K562 (cell line): ENCODE measurements at regions not wholly inside any gene's neighbourhood (a gene's known extent, or its start where the extent isn't known, plus 50 kb on each side); places are given as distances from the start of the nearest gene placed in this dataset.

Experiments
- C11orf30 ChIP-seq: fragments of 450-650 bp; IDR thresholded peaks from 2 replicates; pipeline ENCODE4 v1.6.1; 2016; ENCODE audit warnings: low read depth, mild to moderate bottlenecking
- CREB1 ChIP-seq, 2 experiments: sonication (generic) in 1 of 2; formaldehyde crosslinking in 1 of 2; IDR thresholded peaks; 2 replicates each; pipeline versions ENCODE4 v1.6.1 to v1.8.0; 2012 to 2022; ENCODE audit warnings: inconsistent platforms in 1 of 2, mild to moderate bottlenecking in 1 of 2, missing genetic modification reagents in 1 of 2, moderate library complexity in 1 of 2
- CREM ChIP-seq: IDR thresholded peaks from 2 replicates; pipeline ENCODE4 v1.6.1; 2014; ENCODE audit warnings: antibody characterized with exemption, low read depth
- FOSL1 ChIP-seq: fragments of 200-800 bp; sonication (Bioruptor generic); conservative IDR thresholded peaks from 2 replicates; pipeline ENCODE4 v1.6.1; 2016; ENCODE audit warnings: missing genetic modification characterization, missing compliant biosample characterization
- NFXL1 ChIP-seq: fragments of 450-650 bp; formaldehyde crosslinking; IDR thresholded peaks from 2 replicates; pipeline ENCODE4 v1.4.0; 2021; ENCODE audit warnings: mild to moderate bottlenecking
- NR2C2 ChIP-seq, 2 experiments: fragments of 200-800 bp in 1 of 2; sonication (Bioruptor generic) in 1 of 2; sonication (generic) in 1 of 2; formaldehyde crosslinking in 1 of 2; IDR thresholded peaks; 2 replicates each; pipeline versions ENCODE4 v1.6.1 to v1.8.0; 2016 to 2022; ENCODE audit warnings: mild to moderate bottlenecking in 1 of 2, missing compliant biosample characterization in 1 of 2, missing genetic modification characterization in 1 of 2, missing genetic modification reagents in 1 of 2
- POLR2A ChIP-seq: fragments of 450-650 bp; conservative IDR thresholded peaks from 2 replicates; pipeline ENCODE4 v1.6.1; 2016
- POLR3A ChIP-seq: IDR thresholded peaks from 2 replicates; pipeline ENCODE4 v1.6.1; 2011; ENCODE audit warnings: borderline replicate concordance, mild to moderate bottlenecking, moderate library complexity; ENCODE audit not compliant: insufficient read length, insufficient read depth; ENCODE audit errors: extremely low read depth
- TF ChIP-seq, protein P1 (sequence below): fragments of 450-650 bp; IDR thresholded peaks from 2 replicates; pipeline ENCODE4 v1.6.1; 2016; ENCODE audit warnings: low read depth
- TF ChIP-seq, protein P2 (sequence below), 2 experiments: fragments of 450-650 bp; formaldehyde crosslinking in 1 of 2; IDR thresholded peaks; 2 replicates each; pipeline versions ENCODE4 v1.4.0 to v1.6.1; 2014 to 2020; ENCODE audit warnings: mild to moderate bottlenecking in 2 of 2, borderline replicate concordance in 1 of 2, low read depth in 1 of 2
- TF ChIP-seq, protein P3 (sequence below): fragments of 450-650 bp; IDR thresholded peaks from 2 replicates; pipeline ENCODE4 v1.6.1; 2017; ENCODE audit warnings: antibody characterized with exemption, mild to moderate bottlenecking

DNA sequence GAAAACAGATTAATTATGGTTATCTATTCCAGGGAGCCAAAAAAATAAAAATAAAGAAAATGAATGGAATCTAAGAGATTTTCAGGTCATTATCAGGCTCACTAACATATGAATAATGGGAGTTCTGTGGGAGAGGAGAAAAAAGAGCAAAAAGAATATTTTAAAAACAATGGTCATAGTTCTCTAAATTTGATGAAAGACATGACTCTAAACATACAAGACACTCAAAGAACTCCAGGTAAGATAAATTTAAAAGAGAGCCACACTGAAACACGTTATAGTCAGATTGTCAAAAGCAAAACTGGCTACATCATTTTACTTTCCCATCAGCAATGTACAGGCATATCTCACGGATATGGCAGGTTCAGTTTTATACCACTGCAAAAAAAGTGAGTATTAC, 520.0 kb downstream of the ANKRD50 start:
- no peak for TF ChIP-seq POLR3A
- no peak for TF ChIP-seq NR2C2 (CRISPR knock-in tag; IDR thresholded peaks at IDR 0.05)
- no peak for TF ChIP-seq NR2C2 (tag; IDR thresholded peaks at IDR 0.05)
- TF ChIP-seq, protein P1, sequence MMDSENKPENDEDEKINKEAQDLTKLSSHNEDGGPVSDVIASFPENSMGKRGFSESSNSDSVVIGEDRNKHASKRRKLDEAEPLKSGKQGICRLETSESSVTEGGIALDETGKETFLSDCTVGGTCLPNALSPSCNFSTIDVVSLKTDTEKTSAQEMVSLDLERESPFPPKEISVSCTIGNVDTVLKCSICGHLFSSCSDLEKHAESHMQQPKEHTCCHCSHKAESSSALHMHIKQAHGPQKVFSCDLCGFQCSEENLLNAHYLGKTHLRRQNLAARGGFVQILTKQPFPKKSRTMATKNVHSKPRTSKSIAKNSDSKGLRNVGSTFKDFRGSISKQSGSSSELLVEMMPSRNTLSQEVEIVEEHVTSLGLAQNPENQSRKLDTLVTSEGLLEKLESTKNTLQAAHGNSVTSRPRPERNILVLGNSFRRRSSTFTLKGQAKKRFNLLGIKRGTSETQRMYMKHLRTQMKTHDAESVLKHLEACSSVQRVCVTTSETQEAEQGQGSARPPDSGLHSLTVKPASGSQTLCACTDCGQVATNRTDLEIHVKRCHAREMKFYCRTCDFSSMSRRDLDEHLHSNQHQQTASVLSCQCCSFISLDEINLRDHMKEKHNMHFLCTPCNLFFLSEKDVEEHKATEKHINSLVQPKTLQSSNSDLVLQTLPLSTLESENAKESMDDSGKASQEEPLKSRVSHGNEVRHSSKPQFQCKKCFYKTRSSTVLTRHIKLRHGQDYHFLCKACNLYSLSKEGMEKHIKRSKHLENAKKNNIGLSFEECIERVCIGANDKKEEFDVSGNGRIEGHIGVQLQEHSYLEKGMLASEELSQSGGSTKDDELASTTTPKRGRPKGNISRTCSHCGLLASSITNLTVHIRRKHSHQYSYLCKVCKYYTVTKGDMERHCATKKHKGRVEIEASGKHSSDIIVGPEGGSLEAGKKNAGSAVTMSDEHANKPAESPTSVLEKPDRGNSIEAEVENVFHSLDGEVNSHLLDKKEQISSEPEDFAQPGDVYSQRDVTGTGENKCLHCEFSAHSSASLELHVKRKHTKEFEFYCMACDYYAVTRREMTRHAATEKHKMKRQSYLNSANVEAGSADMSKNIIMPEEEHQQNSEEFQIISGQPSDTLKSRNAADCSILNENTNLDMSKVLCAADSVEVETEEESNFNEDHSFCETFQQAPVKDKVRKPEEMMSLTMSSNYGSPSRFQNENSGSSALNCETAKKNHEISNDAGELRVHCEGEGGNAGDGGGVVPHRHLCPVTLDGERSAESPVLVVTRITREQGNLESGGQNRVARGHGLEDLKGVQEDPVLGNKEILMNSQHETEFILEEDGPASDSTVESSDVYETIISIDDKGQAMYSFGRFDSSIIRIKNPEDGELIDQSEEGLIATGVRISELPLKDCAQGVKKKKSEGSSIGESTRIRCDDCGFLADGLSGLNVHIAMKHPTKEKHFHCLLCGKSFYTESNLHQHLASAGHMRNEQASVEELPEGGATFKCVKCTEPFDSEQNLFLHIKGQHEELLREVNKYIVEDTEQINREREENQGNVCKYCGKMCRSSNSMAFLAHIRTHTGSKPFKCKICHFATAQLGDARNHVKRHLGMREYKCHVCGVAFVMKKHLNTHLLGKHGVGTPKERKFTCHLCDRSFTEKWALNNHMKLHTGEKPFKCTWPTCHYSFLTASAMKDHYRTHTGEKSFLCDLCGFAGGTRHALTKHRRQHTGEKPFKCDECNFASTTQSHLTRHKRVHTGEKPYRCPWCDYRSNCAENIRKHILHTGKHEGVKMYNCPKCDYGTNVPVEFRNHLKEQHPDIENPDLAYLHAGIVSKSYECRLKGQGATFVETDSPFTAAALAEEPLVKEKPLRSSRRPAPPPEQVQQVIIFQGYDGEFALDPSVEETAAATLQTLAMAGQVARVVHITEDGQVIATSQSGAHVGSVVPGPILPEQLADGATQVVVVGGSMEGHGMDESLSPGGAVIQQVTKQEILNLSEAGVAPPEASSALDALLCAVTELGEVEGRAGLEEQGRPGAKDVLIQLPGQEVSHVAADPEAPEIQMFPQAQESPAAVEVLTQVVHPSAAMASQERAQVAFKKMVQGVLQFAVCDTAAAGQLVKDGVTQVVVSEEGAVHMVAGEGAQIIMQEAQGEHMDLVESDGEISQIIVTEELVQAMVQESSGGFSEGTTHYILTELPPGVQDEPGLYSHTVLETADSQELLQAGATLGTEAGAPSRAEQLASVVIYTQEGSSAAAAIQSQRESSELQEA: no peak
- TF ChIP-seq, protein P2, sequence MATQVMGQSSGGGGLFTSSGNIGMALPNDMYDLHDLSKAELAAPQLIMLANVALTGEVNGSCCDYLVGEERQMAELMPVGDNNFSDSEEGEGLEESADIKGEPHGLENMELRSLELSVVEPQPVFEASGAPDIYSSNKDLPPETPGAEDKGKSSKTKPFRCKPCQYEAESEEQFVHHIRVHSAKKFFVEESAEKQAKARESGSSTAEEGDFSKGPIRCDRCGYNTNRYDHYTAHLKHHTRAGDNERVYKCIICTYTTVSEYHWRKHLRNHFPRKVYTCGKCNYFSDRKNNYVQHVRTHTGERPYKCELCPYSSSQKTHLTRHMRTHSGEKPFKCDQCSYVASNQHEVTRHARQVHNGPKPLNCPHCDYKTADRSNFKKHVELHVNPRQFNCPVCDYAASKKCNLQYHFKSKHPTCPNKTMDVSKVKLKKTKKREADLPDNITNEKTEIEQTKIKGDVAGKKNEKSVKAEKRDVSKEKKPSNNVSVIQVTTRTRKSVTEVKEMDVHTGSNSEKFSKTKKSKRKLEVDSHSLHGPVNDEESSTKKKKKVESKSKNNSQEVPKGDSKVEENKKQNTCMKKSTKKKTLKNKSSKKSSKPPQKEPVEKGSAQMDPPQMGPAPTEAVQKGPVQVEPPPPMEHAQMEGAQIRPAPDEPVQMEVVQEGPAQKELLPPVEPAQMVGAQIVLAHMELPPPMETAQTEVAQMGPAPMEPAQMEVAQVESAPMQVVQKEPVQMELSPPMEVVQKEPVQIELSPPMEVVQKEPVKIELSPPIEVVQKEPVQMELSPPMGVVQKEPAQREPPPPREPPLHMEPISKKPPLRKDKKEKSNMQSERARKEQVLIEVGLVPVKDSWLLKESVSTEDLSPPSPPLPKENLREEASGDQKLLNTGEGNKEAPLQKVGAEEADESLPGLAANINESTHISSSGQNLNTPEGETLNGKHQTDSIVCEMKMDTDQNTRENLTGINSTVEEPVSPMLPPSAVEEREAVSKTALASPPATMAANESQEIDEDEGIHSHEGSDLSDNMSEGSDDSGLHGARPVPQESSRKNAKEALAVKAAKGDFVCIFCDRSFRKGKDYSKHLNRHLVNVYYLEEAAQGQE (IDR thresholded peaks at IDR 0.05; ENCODE audit: borderline replicate concordance): no peak
- TF ChIP-seq, protein P2 (CRISPR knock-in tag; IDR thresholded peaks at IDR 0.05; ENCODE audit: low read depth): no peak
- TF ChIP-seq CREB1 (IDR thresholded peaks at IDR 0.05): no peak
- no peak for TF ChIP-seq CREB1 (CRISPR knock-in tag; IDR thresholded peaks at IDR 0.05)
- TF ChIP-seq CREM: no peak
- TF ChIP-seq, protein P3, sequence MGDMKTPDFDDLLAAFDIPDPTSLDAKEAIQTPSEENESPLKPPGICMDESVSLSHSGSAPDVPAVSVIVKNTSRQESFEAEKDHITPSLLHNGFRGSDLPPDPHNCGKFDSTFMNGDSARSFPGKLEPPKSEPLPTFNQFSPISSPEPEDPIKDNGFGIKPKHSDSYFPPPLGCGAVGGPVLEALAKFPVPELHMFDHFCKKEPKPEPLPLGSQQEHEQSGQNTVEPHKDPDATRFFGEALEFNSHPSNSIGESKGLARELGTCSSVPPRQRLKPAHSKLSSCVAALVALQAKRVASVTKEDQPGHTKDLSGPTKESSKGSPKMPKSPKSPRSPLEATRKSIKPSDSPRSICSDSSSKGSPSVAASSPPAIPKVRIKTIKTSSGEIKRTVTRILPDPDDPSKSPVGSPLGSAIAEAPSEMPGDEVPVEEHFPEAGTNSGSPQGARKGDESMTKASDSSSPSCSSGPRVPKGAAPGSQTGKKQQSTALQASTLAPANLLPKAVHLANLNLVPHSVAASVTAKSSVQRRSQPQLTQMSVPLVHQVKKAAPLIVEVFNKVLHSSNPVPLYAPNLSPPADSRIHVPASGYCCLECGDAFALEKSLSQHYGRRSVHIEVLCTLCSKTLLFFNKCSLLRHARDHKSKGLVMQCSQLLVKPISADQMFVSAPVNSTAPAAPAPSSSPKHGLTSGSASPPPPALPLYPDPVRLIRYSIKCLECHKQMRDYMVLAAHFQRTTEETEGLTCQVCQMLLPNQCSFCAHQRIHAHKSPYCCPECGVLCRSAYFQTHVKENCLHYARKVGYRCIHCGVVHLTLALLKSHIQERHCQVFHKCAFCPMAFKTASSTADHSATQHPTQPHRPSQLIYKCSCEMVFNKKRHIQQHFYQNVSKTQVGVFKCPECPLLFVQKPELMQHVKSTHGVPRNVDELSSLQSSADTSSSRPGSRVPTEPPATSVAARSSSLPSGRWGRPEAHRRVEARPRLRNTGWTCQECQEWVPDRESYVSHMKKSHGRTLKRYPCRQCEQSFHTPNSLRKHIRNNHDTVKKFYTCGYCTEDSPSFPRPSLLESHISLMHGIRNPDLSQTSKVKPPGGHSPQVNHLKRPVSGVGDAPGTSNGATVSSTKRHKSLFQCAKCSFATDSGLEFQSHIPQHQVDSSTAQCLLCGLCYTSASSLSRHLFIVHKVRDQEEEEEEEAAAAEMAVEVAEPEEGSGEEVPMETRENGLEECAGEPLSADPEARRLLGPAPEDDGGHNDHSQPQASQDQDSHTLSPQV: no peak
- TF ChIP-seq C11orf30: no peak
- no peak for TF ChIP-seq POLR2A
- no peak for TF ChIP-seq NFXL1 (CRISPR knock-in tag)
- no peak for TF ChIP-seq FOSL1 (tag)
